ENCODE measurements at regions not wholly inside any gene's neighbourhood (a gene's known extent, or its start where the extent isn't known, plus 50 kb on each side); places are given as distances from the start of the nearest gene placed in this dataset.
"Not testable (repeated sequence)": the region's sequence is repeated elsewhere in the genome, so short reads cannot be mapped to it uniquely, and the experiment has no call there.

DNA sequence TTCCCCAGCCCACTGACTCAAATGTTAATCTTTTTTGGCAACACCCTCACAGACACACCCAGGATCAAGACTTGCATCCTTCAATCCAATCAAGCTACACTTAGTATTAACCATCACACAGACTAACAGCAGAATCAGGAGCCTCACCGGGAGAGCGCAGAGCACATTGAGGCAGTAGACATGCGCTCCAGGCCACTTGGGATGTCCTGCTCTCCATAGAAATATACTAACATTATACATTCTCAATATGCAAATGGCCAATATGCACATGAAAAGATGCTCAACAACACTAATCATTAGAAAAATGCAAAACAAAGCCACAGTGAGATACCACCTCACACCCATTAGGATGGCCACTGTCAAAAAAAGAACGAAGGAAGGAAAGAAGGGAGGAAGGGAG is 135.0 kb upstream of the KCNE2 start:
- TF ChIP-seq, protein P1, sequence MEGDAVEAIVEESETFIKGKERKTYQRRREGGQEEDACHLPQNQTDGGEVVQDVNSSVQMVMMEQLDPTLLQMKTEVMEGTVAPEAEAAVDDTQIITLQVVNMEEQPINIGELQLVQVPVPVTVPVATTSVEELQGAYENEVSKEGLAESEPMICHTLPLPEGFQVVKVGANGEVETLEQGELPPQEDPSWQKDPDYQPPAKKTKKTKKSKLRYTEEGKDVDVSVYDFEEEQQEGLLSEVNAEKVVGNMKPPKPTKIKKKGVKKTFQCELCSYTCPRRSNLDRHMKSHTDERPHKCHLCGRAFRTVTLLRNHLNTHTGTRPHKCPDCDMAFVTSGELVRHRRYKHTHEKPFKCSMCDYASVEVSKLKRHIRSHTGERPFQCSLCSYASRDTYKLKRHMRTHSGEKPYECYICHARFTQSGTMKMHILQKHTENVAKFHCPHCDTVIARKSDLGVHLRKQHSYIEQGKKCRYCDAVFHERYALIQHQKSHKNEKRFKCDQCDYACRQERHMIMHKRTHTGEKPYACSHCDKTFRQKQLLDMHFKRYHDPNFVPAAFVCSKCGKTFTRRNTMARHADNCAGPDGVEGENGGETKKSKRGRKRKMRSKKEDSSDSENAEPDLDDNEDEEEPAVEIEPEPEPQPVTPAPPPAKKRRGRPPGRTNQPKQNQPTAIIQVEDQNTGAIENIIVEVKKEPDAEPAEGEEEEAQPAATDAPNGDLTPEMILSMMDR (IDR thresholded peaks at IDR 0.05): no peak
- no peak for ATAC-seq (ENCODE audit: low FRiP score)
- no peak for DNase-seq (ENCODE audit: low spot score)

DNA sequence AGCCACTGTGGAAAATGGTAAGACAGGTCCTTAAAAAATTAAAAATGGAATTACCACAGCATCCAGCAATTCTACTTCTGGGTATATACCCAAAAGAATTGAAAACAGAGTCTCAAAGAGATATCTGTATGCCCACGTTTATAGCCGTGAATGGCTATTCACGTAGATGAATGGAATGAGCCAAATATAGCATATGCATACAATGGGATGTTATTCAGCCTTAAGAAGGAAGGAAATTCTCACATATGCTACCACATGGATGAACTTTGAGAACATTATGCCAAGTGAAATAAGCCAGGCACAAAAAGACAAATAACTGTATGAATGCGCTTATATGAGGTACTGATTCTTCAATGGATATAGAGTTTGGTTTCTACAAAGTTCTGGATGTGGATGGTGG is 134.5 kb upstream of the KCNE2 start:
- no peak for ATAC-seq (ENCODE audit: low FRiP score)

DNA sequence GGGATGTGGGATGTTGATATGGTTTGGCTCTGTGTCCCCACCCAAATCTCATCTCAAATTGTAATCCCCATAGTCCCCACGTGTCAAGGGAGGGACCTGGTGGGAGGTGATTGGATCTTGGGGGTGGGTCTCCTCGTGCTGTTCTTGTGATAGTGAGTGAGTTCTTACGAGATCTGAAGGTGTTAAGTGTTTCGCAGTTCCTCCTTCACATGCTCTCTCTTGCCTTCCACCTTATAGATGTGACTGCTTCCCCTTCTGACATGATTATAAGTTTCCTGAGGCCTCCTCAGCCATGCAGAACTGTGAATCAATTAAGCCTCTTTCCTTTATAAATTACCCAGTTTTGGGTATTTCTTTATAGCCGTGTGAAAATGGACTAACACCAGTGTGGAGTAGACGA is 130.1 kb upstream of the KCNE2 start:
- DNase-seq (ENCODE audit: low spot score); ATAC-seq (ENCODE audit: low FRiP score): not testable (repeated sequence)

More for the DNA sequence above, 134.5 kb upstream of the KCNE2 start:
- no peak for DNase-seq (ENCODE audit: low spot score)
- TF ChIP-seq, protein P1 (IDR thresholded peaks at IDR 0.05): no peak

DNA sequence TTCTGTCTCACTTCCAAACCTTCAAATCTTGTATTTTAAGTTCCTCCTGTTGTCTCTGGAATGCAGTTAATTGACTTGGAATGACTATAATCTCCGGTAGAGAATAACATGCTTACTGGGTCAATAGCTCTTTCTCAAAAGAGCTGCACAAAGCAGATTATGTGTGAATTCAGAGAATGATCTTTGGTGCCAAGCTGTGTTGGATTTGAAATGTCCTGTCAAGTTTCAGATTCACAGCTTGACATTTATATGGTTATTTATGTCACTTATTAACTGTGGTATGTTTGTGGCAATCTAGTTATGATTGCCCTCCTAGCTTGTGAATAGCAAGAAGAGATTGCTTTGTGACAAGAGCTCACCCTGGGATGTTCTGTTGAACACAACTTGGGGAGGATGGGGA is 128.3 kb upstream of the KCNE2 start:
- ATAC-seq (ENCODE audit: low FRiP score): no peak
- TF ChIP-seq, protein P1 (IDR thresholded peaks at IDR 0.05): no peak
- DNase-seq (ENCODE audit: low spot score): no peak

GRCh38 chr21:34242973-34243372 is 120.8 kb upstream of the KCNE2 start:
- ATAC-seq (ENCODE audit: low FRiP score) (no peak), DNase-seq (ENCODE audit: low spot score) (no peak)
- TF ChIP-seq, protein P1 (IDR thresholded peaks at IDR 0.05): no peak

- DNase-seq (ENCODE audit: low spot score) (no peak), ATAC-seq (ENCODE audit: low FRiP score) (no peak)
- TF ChIP-seq, protein P1 (IDR thresholded peaks at IDR 0.05): no peak
These were observed 120.2 kb upstream of the KCNE2 start for GRCh38 chr21:34243562-34243961.

GRCh38 chr21:34252751-34253150 is 111.1 kb upstream of the KCNE2 start:
- TF ChIP-seq, protein P1 (IDR thresholded peaks at IDR 0.05): no peak
- DNase-seq (ENCODE audit: low spot score) (no peak), ATAC-seq (ENCODE audit: low FRiP score) (no peak)

GRCh38 chr21:34255073-34255472 is 108.7 kb upstream of the KCNE2 start:
- DNase-seq (ENCODE audit: low spot score): no peak
- TF ChIP-seq, protein P1 (IDR thresholded peaks at IDR 0.05): no peak
- ATAC-seq (ENCODE audit: low FRiP score): no peak

All from omental fat pad (tissue), 3 donors.